Transverse colon (tissue), 3 donors: ENCODE measurements at regions not wholly inside any gene's neighbourhood (a gene's known extent, or its start where the extent isn't known, plus 50 kb on each side); places are given as distances from the start of the nearest gene placed in this dataset.

ENCODE experiments used
- CTCF ChIP-seq, 5 experiments: fragments of 200-600 bp in 3 of 5; fragments of 450-650 bp in 2 of 5; sonication (generic) in 3 of 5; IDR thresholded peaks; 1 replicate in 2 of 5; 2 replicates in 3 of 5; pipeline ENCODE4 v1.5.1; 2016 to 2017; ENCODE audit warnings: antibody characterized with exemption in 5 of 5, inconsistent platforms in 3 of 5, mild to moderate bottlenecking in 2 of 5, moderate library complexity in 1 of 5
- EP300 ChIP-seq: sonication (generic); formaldehyde crosslinking; IDR thresholded peaks from one replicate; pipeline ENCODE4 v1.6.1; 2017; ENCODE audit warnings: antibody characterized with exemption, low read depth
- POLR2A ChIP-seq: fragments of 450-650 bp; IDR thresholded peaks from one replicate; pipeline ENCODE4 v1.6.1; 2016; ENCODE audit warnings: antibody characterized with exemption, mild to moderate bottlenecking, moderate library complexity

- TF ChIP-seq POLR2A (no peak), CTCF (IDR thresholded peaks at IDR 0.05) (no peak), EP300 (no peak)
These were observed 203.7 kb downstream of the RFC3 start for GRCh38 chr13:34021619-34022018.
